ENCODE measurements at regions not wholly inside any gene's neighbourhood (a gene's known extent, or its start where the extent isn't known, plus 50 kb on each side); places are given as distances from the start of the nearest gene placed in this dataset.
"Not testable (repeated sequence)": the region's sequence is repeated elsewhere in the genome, so short reads cannot be mapped to it uniquely, and the experiment has no call there.

- peak; percentile 43 to 66 (median 60) for DNase-seq
Measured at GRCh38 chr17:72560303-72561247, 439.8 kb downstream of the SOX9 start.

DNA sequence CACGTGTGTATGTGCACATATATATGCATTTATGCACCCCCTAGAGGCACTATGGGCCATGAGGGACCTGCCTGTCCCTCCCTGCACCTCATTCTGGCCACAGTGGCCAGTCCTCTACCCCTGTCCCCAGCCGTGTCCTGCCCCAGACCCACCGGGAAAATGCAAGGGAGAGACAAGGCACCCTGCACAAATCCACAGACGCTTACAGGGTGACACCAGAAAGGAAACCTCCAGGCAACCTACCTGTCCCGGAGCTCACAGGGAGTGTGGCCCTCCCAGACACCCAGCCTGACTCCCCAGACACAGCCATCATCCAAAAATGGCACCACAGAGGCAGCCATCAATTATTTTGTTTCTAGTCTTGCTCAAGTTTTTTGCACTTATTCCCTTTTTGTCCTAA lies 440.4 kb downstream of the SOX9 start:
- no peak for DNase-seq

GRCh38 chr17:72561680-72562079 lies 440.9 kb downstream of the SOX9 start:
- no peak for DNase-seq

DNA sequence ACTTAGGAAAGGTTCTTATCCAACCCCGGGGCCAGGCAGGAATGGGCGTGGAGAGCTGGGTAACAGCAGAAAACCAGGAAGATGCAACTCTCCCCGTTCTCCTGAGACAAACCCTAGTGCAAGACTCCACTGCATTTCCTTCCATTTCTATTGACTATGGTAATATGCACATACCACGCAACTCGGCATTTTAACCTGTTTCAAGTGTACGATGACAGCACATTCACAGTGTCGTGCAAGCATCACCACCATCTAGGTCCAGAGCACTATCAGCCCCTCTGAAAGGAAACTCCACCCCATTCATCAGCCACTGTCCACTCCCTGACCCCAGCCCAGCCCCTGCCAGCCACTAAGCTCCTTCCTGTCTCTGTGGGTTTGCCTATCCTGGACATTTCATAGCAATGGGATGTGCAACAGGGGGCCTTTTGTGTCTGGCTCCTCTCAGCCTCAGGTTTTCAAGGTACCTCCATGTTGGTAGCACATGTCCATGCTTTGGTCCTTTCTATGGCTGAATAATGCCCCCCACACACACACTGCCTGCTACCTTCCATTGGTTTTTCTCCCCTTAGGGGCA lies 441.9 kb downstream of the SOX9 start:
- no peak for DNase-seq

- DNase-seq = no peak
Measured at GRCh38 chr17:72563952-72564351, 443.1 kb downstream of the SOX9 start.

DNA sequence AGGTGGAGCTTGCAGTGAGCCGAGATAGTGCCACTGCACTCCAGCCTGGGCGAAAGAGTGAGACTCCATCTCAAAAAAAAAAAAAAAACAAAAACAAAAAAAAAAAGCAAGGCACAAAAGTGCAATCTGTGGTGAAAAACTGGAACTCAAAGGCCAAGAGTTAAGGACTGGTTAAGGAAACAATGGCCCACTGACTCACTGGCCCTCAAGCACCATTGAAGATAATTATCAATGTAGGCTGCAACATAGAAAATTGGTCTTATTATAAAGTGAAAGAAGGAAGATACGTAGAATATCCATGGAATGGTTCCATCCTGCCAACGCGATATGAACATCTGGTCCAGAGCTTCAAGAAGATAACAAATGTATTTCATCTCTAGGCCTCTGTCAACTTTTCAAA lies 444.2 kb downstream of the SOX9 start:
- no peak for DNase-seq

- no peak for DNase-seq
Measured at GRCh38 chr17:72565758-72566157, 444.9 kb downstream of the SOX9 start.

GRCh38 chr17:72566671-72567484 lies 446.1 kb downstream of the SOX9 start:
- no peak for DNase-seq

GRCh38 chr17:72567774-72568173 lies 447.0 kb downstream of the SOX9 start:
- DNase-seq = no peak

- DNase-seq = no peak
Measured at GRCh38 chr17:72569148-72569946, 448.5 kb downstream of the SOX9 start.

GRCh38 chr17:72571813-72572396 lies 451.1 kb downstream of the SOX9 start:
- no peak for DNase-seq

GRCh38 chr17:72572604-72573491 lies 452.0 kb downstream of the SOX9 start:
- DNase-seq = no peak

DNA sequence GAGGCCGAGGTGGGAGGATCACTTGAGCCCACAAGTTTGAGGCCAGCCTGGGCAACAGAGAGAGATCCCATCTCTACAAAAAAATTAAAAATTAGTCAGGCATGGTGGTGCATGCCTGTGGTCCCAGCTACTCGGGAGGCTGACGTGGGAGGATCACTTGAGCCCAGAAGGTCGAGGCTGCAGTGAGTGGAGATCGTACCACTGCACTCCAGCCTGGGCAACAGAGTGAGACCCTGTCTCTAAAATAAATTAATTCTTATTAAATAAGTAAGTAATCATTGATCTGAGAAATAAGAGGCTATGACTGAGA lies 452.6 kb downstream of the SOX9 start:
- DNase-seq = not testable (repeated sequence)

- DNase-seq = no peak
Measured at GRCh38 chr17:72574675-72575510, 454.1 kb downstream of the SOX9 start.

GRCh38 chr17:72575542-72576233 lies 454.9 kb downstream of the SOX9 start:
- no peak for DNase-seq

DNA sequence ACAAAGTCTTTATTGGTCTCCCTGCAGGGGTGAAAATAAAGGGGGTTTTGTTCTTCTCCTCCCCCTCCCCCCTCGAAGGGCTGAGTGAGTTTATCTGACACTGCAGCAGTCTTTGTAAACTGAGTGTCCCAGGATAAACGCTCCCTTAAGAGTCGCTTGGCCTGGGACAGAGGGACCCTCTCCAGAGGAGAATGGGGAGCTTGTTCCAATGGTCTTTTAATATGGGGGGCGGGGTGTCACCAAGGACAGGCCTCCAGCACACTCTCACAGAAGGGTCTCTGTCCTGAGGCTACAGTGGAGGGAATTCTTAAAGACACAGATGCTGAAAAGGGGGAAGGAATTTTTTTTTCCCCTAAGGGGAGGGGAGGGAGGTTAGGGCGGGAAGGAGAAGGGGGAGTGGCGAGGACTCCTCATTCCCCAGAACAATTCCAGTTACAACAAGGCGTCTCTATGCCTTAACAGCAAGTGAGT lies 455.5 kb downstream of the SOX9 start:
- no peak for DNase-seq

- DNase-seq = no peak
Measured at GRCh38 chr17:72578817-72579470, 458.1 kb downstream of the SOX9 start.

DNA sequence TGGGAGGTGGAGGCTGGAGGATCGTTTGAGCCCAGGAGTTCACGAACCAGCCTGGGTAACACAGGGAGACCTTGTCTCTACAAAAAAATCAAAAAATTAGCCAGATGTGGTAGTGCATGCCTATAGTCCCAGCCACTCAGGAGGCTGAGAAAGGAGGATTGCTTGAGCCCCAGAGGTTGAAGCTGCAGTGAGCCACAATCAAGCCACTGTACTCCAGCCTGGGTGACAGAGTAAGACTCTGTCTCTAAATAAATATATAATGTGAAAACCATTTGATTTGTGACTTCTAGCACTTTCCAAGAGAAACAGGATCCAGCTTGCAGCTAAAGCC lies 459.1 kb downstream of the SOX9 start:
- DNase-seq = no peak

All from suppressor macrophage (primary cell).